ENCODE measurements at regions not wholly inside any gene's neighbourhood (a gene's known extent, or its start where the extent isn't known, plus 50 kb on each side); places are given as distances from the start of the nearest gene placed in this dataset.

GRCh38 chr14:85883966-85884365 lies 354.0 kb downstream of the FLRT2 start:
- no peaks in the 10 kb centered on the region for H4K20me1 ChIP-seq (ENCODE audit: control insufficient read depth, insufficient read depth)
- no peaks in the 10 kb centered on the region for H3K79me2 ChIP-seq (ENCODE audit: control insufficient read depth, insufficient read depth, low read length)
- H3K4me1 ChIP-seq (ENCODE audit: control insufficient read depth, insufficient read depth, low read length), result no peaks in the 10 kb centered on the region
- ChIA-PET POLR2A (no interaction called here), CTCF (no interaction called here), RAD21 (ENCODE audit: unreplicated experiment) (no interaction called here), SMC1A (ENCODE audit: uncharacterized antibody, unreplicated experiment) (interaction anchor here (1.0 kb wide), 1 partner anchor 152 kb away, joined by 3 read pairs; no protein-coding TSS in a partner anchor)
- no peaks in the 10 kb centered on the region for H3K36me3 ChIP-seq (ENCODE audit: control insufficient read depth in 2 of 2, insufficient read depth in 2 of 2, low read length in 1 of 2)
- in situ Hi-C loops (cut with MboI), result no loop called here
- FAIRE-seq (no peak), ATAC-seq (no peak), DNase-seq (ENCODE audit: low read depth, low spot score) (no peak)
- WGBS (ENCODE audit: insufficient coverage, insufficient replicate concordance, low lambda C conversion rate, missing lambda C conversion rate), result 17% methylated on average over 4 of the region's 4 CpGs
- no peaks in the 10 kb centered on the region for H3K27me3 ChIP-seq (replicated peaks in 1 of 2; ENCODE audit: control insufficient read depth in 2 of 2, insufficient read depth in 2 of 2, low read length in 1 of 2)
- no peak overlapping the region for H2AFZ ChIP-seq (ENCODE audit: control insufficient read depth, low read depth, low read length)
- H3K9ac ChIP-seq (ENCODE audit: control insufficient read depth, insufficient read depth, low read length), result no peak overlapping the region
- no peak overlapping the region for H3K4me3 ChIP-seq
- no peak overlapping the region for H3K4me2 ChIP-seq (ENCODE audit: control insufficient read depth, insufficient read depth)
- H3K27ac ChIP-seq (ENCODE audit: control insufficient read depth, insufficient read depth), result no peak overlapping the region
- intact Hi-C loops (cut with micrococcal nuclease; ENCODE audit: unreplicated experiment), result no loop called here
- TF ChIP-seq POLR2A (IDR thresholded peaks at IDR 0.05; ENCODE audit: low read depth, low read length), result no peak
- TF ChIP-seq CBX3 (IDR thresholded peaks at IDR 0.05; ENCODE audit: borderline replicate concordance, low read depth), result no peak
- no peak for TF ChIP-seq NFYB (IDR thresholded peaks at IDR 0.05; ENCODE audit: insufficient read depth, low read depth, low read length)
- no peak for TF ChIP-seq NR2F1 (conservative IDR thresholded peaks at IDR 0.05)
- TF ChIP-seq SREBF2 (IDR thresholded peaks at IDR 0.05; ENCODE audit: low read length), result no peak
- TF ChIP-seq ZBTB4 (CRISPR knock-in tag; IDR thresholded peaks at IDR 0.05), result no peak
- TF ChIP-seq TBL1XR1 (IDR thresholded peaks at IDR 0.05; ENCODE audit: low read depth, low read length), result no peak
- TF ChIP-seq SRF (IDR thresholded peaks at IDR 0.05; ENCODE audit: low read depth in 2 of 2, low read length in 2 of 2), result no peak
- TF ChIP-seq MXI1 (IDR thresholded peaks at IDR 0.05; ENCODE audit: low read depth, low read length), result no peak
- no peak for TF ChIP-seq POLR2AphosphoS5 (IDR thresholded peaks at IDR 0.05; ENCODE audit: low read length)
- no peak for TF ChIP-seq YY1 (IDR thresholded peaks at IDR 0.05; ENCODE audit: low read depth, low read length)
- TF ChIP-seq SREBF1 (IDR thresholded peaks at IDR 0.05; ENCODE audit: low read length), result no peak
- H3K9me3 ChIP-seq (replicated peaks; ENCODE audit: control insufficient read depth, insufficient read depth, low read length), result no peaks in the 10 kb centered on the region
- no TSS peak for BruUV-seq (replicated peaks)
